ENCODE measurements at regions not wholly inside any gene's neighbourhood (a gene's known extent, or its start where the extent isn't known, plus 50 kb on each side); places are given as distances from the start of the nearest gene placed in this dataset.

- no peak for DNase-seq
Measured at GRCh38 chr13:59441596-59442280, 722.0 kb downstream of the DIAPH3 start.

- DNase-seq, result no peak
Measured at GRCh38 chr13:59442461-59442860, 721.3 kb downstream of the DIAPH3 start.

- no peak for DNase-seq
Measured at GRCh38 chr13:59442944-59443486, 720.7 kb downstream of the DIAPH3 start.

GRCh38 chr13:59444210-59444857 lies 719.4 kb downstream of the DIAPH3 start:
- DNase-seq, result no peak

- DNase-seq, result no peak
Measured at GRCh38 chr13:59445812-59446211, 717.9 kb downstream of the DIAPH3 start.

- no peak for DNase-seq
Measured at GRCh38 chr13:59446391-59446790, 717.3 kb downstream of the DIAPH3 start.

- DNase-seq, result no peak
Measured at GRCh38 chr13:59447031-59447430, 716.7 kb downstream of the DIAPH3 start.

- DNase-seq, result no peak
Measured at GRCh38 chr13:59447846-59448620, 715.7 kb downstream of the DIAPH3 start.

- no peak for DNase-seq
Measured at GRCh38 chr13:59449750-59450149, 714.0 kb downstream of the DIAPH3 start.

- no peak for DNase-seq
Measured at GRCh38 chr13:59450229-59450628, 713.5 kb downstream of the DIAPH3 start.

GRCh38 chr13:59451236-59451635 lies 712.5 kb downstream of the DIAPH3 start:
- DNase-seq, result no peak

- DNase-seq, result no peak
Measured at GRCh38 chr13:59452189-59452890, 711.4 kb downstream of the DIAPH3 start.

- no peak for DNase-seq
Measured at GRCh38 chr13:59458908-59459579, 704.7 kb downstream of the DIAPH3 start.

GRCh38 chr13:59459972-59460371 lies 703.8 kb downstream of the DIAPH3 start:
- DNase-seq, result no peak

- DNase-seq, result no peak
Measured at GRCh38 chr13:59461411-59461810, 702.3 kb downstream of the DIAPH3 start.

GRCh38 chr13:59463023-59463422 lies 700.7 kb downstream of the DIAPH3 start:
- DNase-seq, result no peak

- DNase-seq, result no peak
Measured at GRCh38 chr13:59464926-59465325, 698.8 kb downstream of the DIAPH3 start.

- DNase-seq, result no peak
Measured at GRCh38 chr13:59468396-59468795, 695.3 kb downstream of the DIAPH3 start.

- DNase-seq, result no peak
Measured at GRCh38 chr13:59471106-59471505, 692.6 kb downstream of the DIAPH3 start.

GRCh38 chr13:59472134-59472533 lies 691.6 kb downstream of the DIAPH3 start:
- no peak for DNase-seq

GRCh38 chr13:59474696-59475095 lies 689.0 kb downstream of the DIAPH3 start:
- no peak for DNase-seq

- DNase-seq, result no peak
Measured at GRCh38 chr13:59475911-59476310, 687.8 kb downstream of the DIAPH3 start.
